B cell (primary cell): ENCODE measurements at regions not wholly inside any gene's neighbourhood (a gene's known extent, or its start where the extent isn't known, plus 50 kb on each side); places are given as distances from the start of the nearest gene placed in this dataset.

ENCODE experiments used
- ATAC-seq: fragments of 200-7000 bp; cut with Tn5 transposase; one replicate; pipeline ENCODE4 v1.10.0; 2021; ENCODE audit warnings: low read depth, mild to moderate bottlenecking, moderate number of reproducible peaks, moderate library complexity
- CTCF ChIA-PET: fragments of 350-600 bp; sonication (Branson Sonifier 250); formaldehyde crosslinking; loops from one replicate; lab custom pipeline; 2021; ENCODE audit warnings: antibody characterized with exemption, inconsistent platforms; lab: Charles Lee
- POLR2A ChIA-PET: fragments of 350-600 bp; sonication (Branson Sonifier 250); formaldehyde crosslinking; loops from one replicate; lab custom pipeline; 2021; ENCODE audit warnings: antibody characterized with exemption; lab: Charles Lee
- DNase-seq: peaks from one replicate; pipeline ENCODE4 v3.0.0; 2013
- H2AFZ ChIP-seq: 2 replicates; pipeline ENCODE4 v1.6.1; 2012; ENCODE audit warnings: mild to moderate bottlenecking, low read depth, low read length; ENCODE audit not compliant: insufficient read depth, poor library complexity, severe bottlenecking
- H3K27ac ChIP-seq, 2 donors: 1 replicate in 1 of 2; 2 replicates in 1 of 2; pipeline ENCODE4 v1.5.1; 2012 to 2013; ENCODE audit warnings: low read length in 2 of 2, mild to moderate bottlenecking in 2 of 2, moderate library complexity in 1 of 2
- H3K27me3 ChIP-seq, 4 experiments: fragments of 200-600 bp in 1 of 4; sonication (generic) in 1 of 4; replicated peaks in 1 of 4; 1 replicate in 2 of 4; 2 replicates in 2 of 4; pipeline versions ENCODE4 v1.6.1 to v1.7.0; 2013 to 2016; ENCODE audit warnings: low read length in 3 of 4, mild to moderate bottlenecking in 2 of 4, mixed read lengths in 1 of 4, moderate library complexity in 1 of 4; ENCODE audit not compliant: insufficient read depth in 4 of 4, control insufficient read depth in 3 of 4; ENCODE audit errors: control extremely low read depth in 1 of 4
- H3K36me3 ChIP-seq, 2 experiments: replicated peaks in 1 of 2; 1 replicate in 1 of 2; 2 replicates in 1 of 2; pipeline versions ENCODE4 v1.6.1 to v1.7.1; 2013; ENCODE audit warnings: low read length in 1 of 2; ENCODE audit not compliant: insufficient read depth in 2 of 2, control insufficient read depth in 1 of 2; ENCODE audit errors: control extremely low read depth in 1 of 2, extremely low read depth in 1 of 2
- H3K4me1 ChIP-seq, 2 donors: fragments of 200-600 bp in 1 of 2; sonication (generic) in 1 of 2; 1 replicate in 1 of 2; 2 replicates in 1 of 2; pipeline versions ENCODE4 v1.5.1 to v1.6.1; 2013 to 2017; ENCODE audit warnings: low read length in 2 of 2; ENCODE audit not compliant: control insufficient read depth in 2 of 2, insufficient read depth in 2 of 2
- H3K4me2 ChIP-seq: replicated peaks from 2 replicates; pipeline ENCODE3; 2012; ENCODE audit warnings: mild to moderate bottlenecking, low read depth, low read length; ENCODE audit not compliant: poor library complexity, severe bottlenecking
- H3K4me3 ChIP-seq, 5 experiments: fragments of 200-600 bp in 1 of 5; sonication (generic) in 1 of 5; 1 replicate in 3 of 5; 2 replicates in 2 of 5; pipeline versions ENCODE4 v1.5.1 to v1.7.0; 2011 to 2016; ENCODE audit warnings: low read length in 4 of 5, mild to moderate bottlenecking in 4 of 5, low read depth in 2 of 5, control low read depth in 1 of 5, moderate library complexity in 1 of 5; ENCODE audit not compliant: insufficient read depth in 1 of 5; ENCODE audit errors: control extremely low read depth in 1 of 5, extremely low read depth in 1 of 5
- H3K79me2 ChIP-seq: fragments of 200-600 bp; sonication (generic); one replicate; pipeline ENCODE4 v1.6.0; 2016; ENCODE audit warnings: low read length; ENCODE audit not compliant: control insufficient read depth, insufficient read depth
- H3K9ac ChIP-seq: fragments of 200-600 bp; sonication (generic); 2 replicates; pipeline ENCODE4 v1.6.1; 2017; ENCODE audit warnings: mild to moderate bottlenecking, low read length, moderate library complexity
- H3K9me3 ChIP-seq, 3 donors: one replicate each; pipeline versions ENCODE4 v1.6.1 to v1.7.1; 2013; ENCODE audit warnings: low read length in 2 of 3; ENCODE audit not compliant: control insufficient read depth in 2 of 3, insufficient read depth in 1 of 3; ENCODE audit errors: control extremely low read depth in 1 of 3
- H4K20me1 ChIP-seq: 2 replicates; pipeline ENCODE4 v1.6.0; 2012; ENCODE audit warnings: mild to moderate bottlenecking, low read length; ENCODE audit not compliant: insufficient read depth, control insufficient read depth, poor library complexity, severe bottlenecking
- H3K27ac Mint-ChIP-seq: one replicate; pipeline ENCODE4 v1.8.0; 2021; ENCODE audit warnings: mixed read lengths
- H3K27me3 Mint-ChIP-seq: one replicate; pipeline ENCODE4 v1.8.0; 2021; ENCODE audit warnings: mixed read lengths
- H3K4me1 Mint-ChIP-seq: one replicate; pipeline ENCODE4 v1.8.0; 2021; ENCODE audit warnings: mixed read lengths
- H3K4me3 Mint-ChIP-seq: one replicate; pipeline ENCODE4 v1.8.0; 2021; ENCODE audit warnings: mixed read lengths
- H3K9me3 Mint-ChIP-seq: one replicate; pipeline ENCODE4 v1.8.0; 2022; ENCODE audit warnings: mixed read lengths; ENCODE audit not compliant: insufficient read depth
- EZH2 ChIP-seq: IDR thresholded peaks from 2 replicates; pipeline ENCODE4 v1.6.1; 2012; ENCODE audit warnings: borderline replicate concordance, low read depth, mild to moderate bottlenecking, moderate library complexity, low read length; ENCODE audit not compliant: insufficient read depth, poor library complexity, severe bottlenecking
- WGBS: methylation state at CpG from one replicate; pipeline ENCODE4 v1.1.5; 2013; ENCODE audit warnings: missing lambda C conversion rate; ENCODE audit not compliant: insufficient coverage; 5-methylcytosine and 5-hydroxymethylcytosine counted together
- intact Hi-C: fragments of 100-400 bp; cut with micrococcal nuclease; formaldehyde crosslinking; loops from one replicate; pipeline ENCODE4 v1.10.0; 2022
- TF ChIP-seq, protein P1 (sequence below): fragments of 200-600 bp; IDR thresholded peaks from one replicate; pipeline ENCODE4 v1.8.0; 2022; ENCODE audit warnings: antibody characterized with exemption, mild to moderate bottlenecking

DNA sequence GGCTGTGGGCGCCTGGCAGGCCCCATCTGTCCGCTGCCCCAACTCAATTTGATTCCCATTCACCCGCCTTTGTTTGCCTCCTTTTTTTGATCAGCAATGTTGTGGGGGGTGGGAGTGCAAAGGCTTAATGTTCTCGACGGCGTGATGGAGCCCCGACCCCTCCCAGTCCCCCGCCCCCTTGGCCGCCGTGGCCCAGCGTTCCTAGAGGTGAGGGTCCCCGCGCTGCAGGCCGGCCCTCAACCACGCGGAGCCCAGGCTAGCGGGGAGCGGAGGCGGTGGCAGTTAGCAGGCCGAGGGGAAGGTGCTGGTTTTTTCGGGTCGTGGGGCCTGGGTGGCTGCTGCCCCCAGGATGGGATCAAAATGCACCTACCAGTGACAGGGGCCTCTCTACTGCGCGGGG lies 274.7 kb upstream of the SKOR2 start:
- intact Hi-C loops: no loop called here
- no peak overlapping the region for H3K27ac ChIP-seq
- Mint-ChIP-seq H3K27ac (no peak overlapping the region), H3K9me3 (no peaks in the 10 kb centered on the region), H3K4me3 (no peak overlapping the region), H3K4me1 (no peaks in the 10 kb centered on the region), H3K27me3 (peaks cover 42% of the 10 kb centered on the region)
- ChIA-PET CTCF (no interaction called here), POLR2A (no interaction called here)
- H3K9ac ChIP-seq: no peak overlapping the region
- no peak overlapping the region for H3K4me2 ChIP-seq
- no peaks in the 10 kb centered on the region for H3K36me3 ChIP-seq
- TF ChIP-seq, protein P1, sequence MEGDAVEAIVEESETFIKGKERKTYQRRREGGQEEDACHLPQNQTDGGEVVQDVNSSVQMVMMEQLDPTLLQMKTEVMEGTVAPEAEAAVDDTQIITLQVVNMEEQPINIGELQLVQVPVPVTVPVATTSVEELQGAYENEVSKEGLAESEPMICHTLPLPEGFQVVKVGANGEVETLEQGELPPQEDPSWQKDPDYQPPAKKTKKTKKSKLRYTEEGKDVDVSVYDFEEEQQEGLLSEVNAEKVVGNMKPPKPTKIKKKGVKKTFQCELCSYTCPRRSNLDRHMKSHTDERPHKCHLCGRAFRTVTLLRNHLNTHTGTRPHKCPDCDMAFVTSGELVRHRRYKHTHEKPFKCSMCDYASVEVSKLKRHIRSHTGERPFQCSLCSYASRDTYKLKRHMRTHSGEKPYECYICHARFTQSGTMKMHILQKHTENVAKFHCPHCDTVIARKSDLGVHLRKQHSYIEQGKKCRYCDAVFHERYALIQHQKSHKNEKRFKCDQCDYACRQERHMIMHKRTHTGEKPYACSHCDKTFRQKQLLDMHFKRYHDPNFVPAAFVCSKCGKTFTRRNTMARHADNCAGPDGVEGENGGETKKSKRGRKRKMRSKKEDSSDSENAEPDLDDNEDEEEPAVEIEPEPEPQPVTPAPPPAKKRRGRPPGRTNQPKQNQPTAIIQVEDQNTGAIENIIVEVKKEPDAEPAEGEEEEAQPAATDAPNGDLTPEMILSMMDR: no peak
- no peak for TF ChIP-seq EZH2
- no peaks in the 10 kb centered on the region for H4K20me1 ChIP-seq
- ATAC-seq (no peak), DNase-seq (no peak)
- no peak overlapping the region for H2AFZ ChIP-seq
- H3K9me3 ChIP-seq: peaks cover 0 to 3% (median 0%) of the 10 kb centered on the region in 3 donors
- 59% methylated on average over 19 of the region's 24 CpGs for WGBS
- H3K4me1 ChIP-seq: no peaks in the 10 kb centered on the region
- H3K4me3 ChIP-seq: no peak overlapping the region
- no peaks in the 10 kb centered on the region for H3K79me2 ChIP-seq
- peaks cover 0 to 16% (median 0%) of the 10 kb centered on the region in 4 experiments for H3K27me3 ChIP-seq

DNA sequence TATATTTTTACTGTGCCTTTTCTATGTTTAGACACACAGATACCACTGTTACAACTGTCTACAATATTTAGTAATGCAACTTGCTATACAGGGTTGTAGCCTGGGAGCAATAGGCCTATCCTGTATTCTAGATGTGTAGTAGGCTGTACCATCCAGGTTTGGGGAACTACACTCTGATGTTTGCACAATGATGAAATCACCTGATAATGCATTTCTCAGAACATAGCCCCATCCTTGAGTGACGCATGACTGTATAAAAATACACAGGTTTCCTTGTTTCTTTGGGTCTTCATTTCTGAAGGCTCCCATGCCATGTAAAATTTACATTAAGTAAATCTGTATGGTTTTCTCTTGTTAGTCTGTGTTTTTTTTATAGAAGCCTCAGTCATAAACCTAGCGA lies 270.9 kb upstream of the SKOR2 start:
- peaks cover 19% of the 10 kb centered on the region for H3K27me3 Mint-ChIP-seq
- no CpG with 5 or more reads among the region's 2 CpGs for WGBS

More for the DNA sequence above, 270.9 kb upstream of the SKOR2 start:
- CTCF ChIA-PET: no interaction called here
- Mint-ChIP-seq H3K4me1 (no peaks in the 10 kb centered on the region), H3K4me3 (no peak overlapping the region), H3K9me3 (no peaks in the 10 kb centered on the region), H3K27ac (no peak overlapping the region)
- Histone ChIP-seq H3K9me3 (peaks cover 0 to 3% (median 0%) of the 10 kb centered on the region in 3 donors), H3K4me3 (no peak overlapping the region), H4K20me1 (no peaks in the 10 kb centered on the region), H3K4me2 (no peak overlapping the region), H3K27me3 (peaks cover 0 to 10% (median 0%) of the 10 kb centered on the region in 4 experiments), H3K4me1 (no peaks in the 10 kb centered on the region), H2AFZ (no peak overlapping the region), H3K36me3 (no peaks in the 10 kb centered on the region), H3K27ac (no peak overlapping the region), H3K79me2 (no peaks in the 10 kb centered on the region), H3K9ac (no peak overlapping the region)
- no peak for TF ChIP-seq EZH2
- TF ChIP-seq, protein P1: no peak
- intact Hi-C loops: no loop called here
- POLR2A ChIA-PET: no interaction called here
- ATAC-seq (no peak), DNase-seq (no peak)
